Osteocyte (in vitro differentiated cells): ENCODE measurements at regions not wholly inside any gene's neighbourhood (a gene's known extent, or its start where the extent isn't known, plus 50 kb on each side); places are given as distances from the start of the nearest gene placed in this dataset.

Experiments used
- DNase-seq: peaks from one replicate; pipeline ENCODE4 v3.0.0; 2021; ENCODE audit warnings: mixed read lengths; ENCODE audit not compliant: unreplicated experiment; ENCODE audit errors: extremely low spot score
- H3K27ac Mint-ChIP-seq: one replicate; pipeline ENCODE4 v1.8.0; 2021; ENCODE audit warnings: mild to moderate bottlenecking, mixed read lengths; ENCODE audit not compliant: unreplicated experiment
- H3K27me3 Mint-ChIP-seq: one replicate; pipeline ENCODE4 v1.8.0; 2021; ENCODE audit warnings: mixed read lengths; ENCODE audit not compliant: unreplicated experiment
- H3K36me3 Mint-ChIP-seq: one replicate; pipeline ENCODE4 v1.8.0; 2021; ENCODE audit warnings: mixed read lengths; ENCODE audit not compliant: unreplicated experiment
- H3K4me1 Mint-ChIP-seq: one replicate; pipeline ENCODE4 v1.8.0; 2021; ENCODE audit warnings: mixed read lengths; ENCODE audit not compliant: unreplicated experiment
- H3K4me3 Mint-ChIP-seq: one replicate; pipeline ENCODE4 v1.8.0; 2021; ENCODE audit warnings: mild to moderate bottlenecking, moderate library complexity, mixed read lengths; ENCODE audit not compliant: unreplicated experiment
- H3K9me3 Mint-ChIP-seq: one replicate; pipeline ENCODE4 v1.8.0; 2021; ENCODE audit warnings: mixed read lengths; ENCODE audit not compliant: unreplicated experiment
- CTCF ChIP-seq: fragments of 200-600 bp; sonication (generic); IDR thresholded peaks from 2 replicates; pipeline ENCODE4 v1.5.0; 2021; ENCODE audit warnings: antibody characterized with exemption, mild to moderate bottlenecking, moderate library complexity

GRCh38 chr5:27598576-27598975, 560.2 kb upstream of the CDH9 start:
- TF ChIP-seq CTCF, result no peak
- peaks cover 2% of the 10 kb centered on the region for H3K27me3 Mint-ChIP-seq
- no peaks in the 10 kb centered on the region for H3K4me1 Mint-ChIP-seq
- H3K9me3 Mint-ChIP-seq, result no peaks in the 10 kb centered on the region
- no peak for DNase-seq
- no peak overlapping the region for H3K27ac Mint-ChIP-seq
- no peak overlapping the region for H3K4me3 Mint-ChIP-seq
- H3K36me3 Mint-ChIP-seq, result no peaks in the 10 kb centered on the region

GRCh38 chr5:27594141-27594540, 555.8 kb upstream of the CDH9 start:
- no peaks in the 10 kb centered on the region for H3K4me1 Mint-ChIP-seq
- H3K27ac Mint-ChIP-seq, result no peak overlapping the region
- DNase-seq, result no peak
- no peak overlapping the region for H3K4me3 Mint-ChIP-seq
- no peaks in the 10 kb centered on the region for H3K27me3 Mint-ChIP-seq
- H3K9me3 Mint-ChIP-seq, result no peaks in the 10 kb centered on the region
- TF ChIP-seq CTCF, result no peak
- H3K36me3 Mint-ChIP-seq, result no peaks in the 10 kb centered on the region

GRCh38 chr5:27592231-27592630, 553.8 kb upstream of the CDH9 start:
- H3K27ac Mint-ChIP-seq, result no peak overlapping the region
- H3K9me3 Mint-ChIP-seq, result peaks cover 6% of the 10 kb centered on the region
- H3K4me3 Mint-ChIP-seq, result no peak overlapping the region
- H3K36me3 Mint-ChIP-seq, result no peaks in the 10 kb centered on the region
- no peak for DNase-seq
- TF ChIP-seq CTCF, result no peak
- no peaks in the 10 kb centered on the region for H3K4me1 Mint-ChIP-seq
- H3K27me3 Mint-ChIP-seq, result no peaks in the 10 kb centered on the region

GRCh38 chr5:27590503-27590902, 552.1 kb upstream of the CDH9 start:
- TF ChIP-seq CTCF, result no peak
- H3K27me3 Mint-ChIP-seq, result no peaks in the 10 kb centered on the region
- no peak overlapping the region for H3K4me3 Mint-ChIP-seq
- H3K9me3 Mint-ChIP-seq, result peaks cover 14% of the 10 kb centered on the region
- DNase-seq, result no peak
- no peaks in the 10 kb centered on the region for H3K36me3 Mint-ChIP-seq
- H3K4me1 Mint-ChIP-seq, result no peaks in the 10 kb centered on the region
- H3K27ac Mint-ChIP-seq, result no peak overlapping the region

- Mint-ChIP-seq H3K36me3 (no peaks in the 10 kb centered on the region), H3K27me3 (no peaks in the 10 kb centered on the region), H3K4me1 (peaks cover 2% of the 10 kb centered on the region), H3K9me3 (no peaks in the 10 kb centered on the region), H3K27ac (no peak overlapping the region), H3K4me3 (no peak overlapping the region)
- no peak for DNase-seq
- no peak for TF ChIP-seq CTCF
Observed at GRCh38 chr5:27578279-27578678, 539.9 kb upstream of the CDH9 start.
